HEK293T (cell line): ENCODE measurements at regions not wholly inside any gene's neighbourhood (a gene's known extent, or its start where the extent isn't known, plus 50 kb on each side); places are given as distances from the start of the nearest gene placed in this dataset.

Source experiments
- CTCF ChIA-PET: fragments of 350-600 bp; formaldehyde crosslinking; extraction: SDS; loops from one replicate; lab custom pipeline; 2021; ENCODE audit warnings: antibody characterized with exemption, inconsistent platforms; lab: Yijun Ruan, JAX
- POLR2A ChIA-PET: fragments of 350-600 bp; formaldehyde crosslinking; extraction: SDS; loops from one replicate; lab custom pipeline; 2020; ENCODE audit warnings: antibody characterized with exemption, inconsistent platforms; lab: Yijun Ruan, JAX
- DNase-seq: peaks from one replicate; pipeline ENCODE4 v3.0.0; 2012; ENCODE audit warnings: mixed read lengths; ENCODE audit errors: extremely low spot score
- ARNT ChIP-seq: fragments of 450-650 bp; IDR thresholded peaks from 2 replicates; pipeline ENCODE4 v1.6.1; 2017; ENCODE audit warnings: mild to moderate bottlenecking
- CTBP1 ChIP-seq: fragments of 450-650 bp; IDR thresholded peaks from 2 replicates; pipeline ENCODE4 v1.6.1; 2016; ENCODE audit warnings: borderline replicate concordance
- ELF4 ChIP-seq: fragments of 450-650 bp; IDR thresholded peaks from 2 replicates; pipeline ENCODE4 v1.6.1; 2017; ENCODE audit warnings: antibody characterized with exemption
- FOXM1 ChIP-seq: fragments of 450-650 bp; IDR thresholded peaks from 2 replicates; pipeline ENCODE4 v1.6.1; 2017; ENCODE audit warnings: mild to moderate bottlenecking, borderline replicate concordance
- HDGF ChIP-seq: fragments of 450-650 bp; IDR thresholded peaks from 2 replicates; pipeline ENCODE4 v1.6.1; 2017; ENCODE audit warnings: antibody characterized with exemption, borderline replicate concordance
- L3MBTL2 ChIP-seq: fragments of 450-650 bp; conservative IDR thresholded peaks from 2 replicates; pipeline ENCODE4 v1.6.1; 2016; ENCODE audit warnings: mild to moderate bottlenecking
- LEF1 ChIP-seq: fragments of 450-650 bp; IDR thresholded peaks from 2 replicates; pipeline ENCODE4 v1.6.1; 2017; ENCODE audit warnings: mild to moderate bottlenecking, borderline replicate concordance
- NFRKB ChIP-seq: fragments of 450-650 bp; IDR thresholded peaks from 2 replicates; pipeline ENCODE4 v1.6.1; 2016; ENCODE audit warnings: mild to moderate bottlenecking, moderate library complexity
- SP1 ChIP-seq: fragments of 450-650 bp; IDR thresholded peaks from 2 replicates; pipeline ENCODE4 v1.6.1; 2017
- TF ChIP-seq, protein P1 (sequence below): fragments of 450-650 bp; IDR thresholded peaks from 2 replicates; pipeline ENCODE4 v1.6.1; 2016

- ChIA-PET CTCF (no interaction called here), POLR2A (no interaction called here)
- no peak for DNase-seq
- TF ChIP-seq LEF1 (no peak), NFRKB (no peak), CTBP1 (no peak), SP1 (no peak), ARNT (no peak), ELF4 (no peak), L3MBTL2 (no peak), HDGF (no peak), FOXM1 (no peak)
- TF ChIP-seq, protein P1, sequence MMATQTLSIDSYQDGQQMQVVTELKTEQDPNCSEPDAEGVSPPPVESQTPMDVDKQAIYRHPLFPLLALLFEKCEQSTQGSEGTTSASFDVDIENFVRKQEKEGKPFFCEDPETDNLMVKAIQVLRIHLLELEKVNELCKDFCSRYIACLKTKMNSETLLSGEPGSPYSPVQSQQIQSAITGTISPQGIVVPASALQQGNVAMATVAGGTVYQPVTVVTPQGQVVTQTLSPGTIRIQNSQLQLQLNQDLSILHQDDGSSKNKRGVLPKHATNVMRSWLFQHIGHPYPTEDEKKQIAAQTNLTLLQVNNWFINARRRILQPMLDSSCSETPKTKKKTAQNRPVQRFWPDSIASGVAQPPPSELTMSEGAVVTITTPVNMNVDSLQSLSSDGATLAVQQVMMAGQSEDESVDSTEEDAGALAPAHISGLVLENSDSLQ, result no peak
These were observed 51.2 kb upstream of the TMEM229A start for GRCh38 chr7:124084024-124084423.
